Immature natural killer cell (primary cell): ENCODE measurements at regions not wholly inside any gene's neighbourhood (a gene's known extent, or its start where the extent isn't known, plus 50 kb on each side); places are given as distances from the start of the nearest gene placed in this dataset.
A peak's percentile ranks its signal among the peaks of the same experiment; 100 is the strongest.

Experiments
- DNase-seq, 3 donors: peaks; one replicate each; pipeline ENCODE4 v3.0.0; 2022; ENCODE audit warnings: mixed read lengths in 1 of 3
- H3K27ac Mint-ChIP-seq, 6 donors: one replicate each; pipeline ENCODE4 v1.8.0; 2020; ENCODE audit warnings: mixed read lengths in 6 of 6, mild to moderate bottlenecking in 5 of 6, inconsistent platforms in 4 of 6, moderate library complexity in 3 of 6
- H3K27me3 Mint-ChIP-seq, 3 donors: one replicate each; pipeline ENCODE4 v1.8.0; 2020 to 2021; ENCODE audit warnings: low read depth in 3 of 3, mild to moderate bottlenecking in 3 of 3, mixed read lengths in 3 of 3, moderate library complexity in 3 of 3, inconsistent platforms in 1 of 3
- H3K36me3 Mint-ChIP-seq, 3 donors: one replicate each; pipeline ENCODE4 v1.8.0; 2020; ENCODE audit warnings: mixed read lengths in 3 of 3, inconsistent platforms in 2 of 3, mild to moderate bottlenecking in 2 of 3
- H3K4me1 Mint-ChIP-seq, 2 donors: one replicate each; pipeline ENCODE4 v1.8.0; 2020; ENCODE audit warnings: inconsistent platforms in 2 of 2, mild to moderate bottlenecking in 2 of 2, mixed read lengths in 2 of 2, moderate library complexity in 1 of 2
- H3K4me3 Mint-ChIP-seq, 5 donors: one replicate each; pipeline ENCODE4 v1.8.0; 2020; ENCODE audit warnings: mild to moderate bottlenecking in 5 of 5, mixed read lengths in 5 of 5, inconsistent platforms in 3 of 5, moderate library complexity in 3 of 5
- H3K9me3 Mint-ChIP-seq, 6 donors: one replicate each; pipeline ENCODE4 v1.8.0; 2020; ENCODE audit warnings: mild to moderate bottlenecking in 6 of 6, mixed read lengths in 6 of 6, inconsistent platforms in 4 of 6, moderate library complexity in 3 of 6

DNA sequence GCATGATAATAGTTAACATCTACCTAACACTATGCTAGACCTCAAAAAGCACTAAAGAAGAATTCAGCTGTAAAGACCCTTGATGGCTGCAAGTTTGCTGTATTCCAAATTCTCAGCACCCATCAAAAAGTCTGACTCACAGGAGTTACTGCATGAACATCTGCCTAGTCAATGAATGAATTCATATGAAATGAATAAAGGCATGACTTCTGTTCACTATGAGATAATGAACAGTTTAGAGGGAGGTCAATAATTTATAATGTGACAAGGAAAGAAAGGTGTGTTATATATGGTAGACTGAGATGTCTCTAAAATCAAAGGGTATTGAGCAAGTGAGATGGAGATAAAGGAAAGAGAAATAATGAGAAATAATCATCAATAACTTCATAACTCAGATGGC, 508.2 kb upstream of the TGFBR2 start:
- Mint-ChIP-seq H3K36me3 (no peaks in the 10 kb centered on the region), H3K9me3 (peaks cover 0 to 5% (median 0%) of the 10 kb centered on the region in 6 donors), H3K27me3 (no peaks in the 10 kb centered on the region), H3K4me1 (no peaks in the 10 kb centered on the region), H3K4me3 (no peak overlapping the region), H3K27ac (no peak overlapping the region)
- no peak for DNase-seq

DNA sequence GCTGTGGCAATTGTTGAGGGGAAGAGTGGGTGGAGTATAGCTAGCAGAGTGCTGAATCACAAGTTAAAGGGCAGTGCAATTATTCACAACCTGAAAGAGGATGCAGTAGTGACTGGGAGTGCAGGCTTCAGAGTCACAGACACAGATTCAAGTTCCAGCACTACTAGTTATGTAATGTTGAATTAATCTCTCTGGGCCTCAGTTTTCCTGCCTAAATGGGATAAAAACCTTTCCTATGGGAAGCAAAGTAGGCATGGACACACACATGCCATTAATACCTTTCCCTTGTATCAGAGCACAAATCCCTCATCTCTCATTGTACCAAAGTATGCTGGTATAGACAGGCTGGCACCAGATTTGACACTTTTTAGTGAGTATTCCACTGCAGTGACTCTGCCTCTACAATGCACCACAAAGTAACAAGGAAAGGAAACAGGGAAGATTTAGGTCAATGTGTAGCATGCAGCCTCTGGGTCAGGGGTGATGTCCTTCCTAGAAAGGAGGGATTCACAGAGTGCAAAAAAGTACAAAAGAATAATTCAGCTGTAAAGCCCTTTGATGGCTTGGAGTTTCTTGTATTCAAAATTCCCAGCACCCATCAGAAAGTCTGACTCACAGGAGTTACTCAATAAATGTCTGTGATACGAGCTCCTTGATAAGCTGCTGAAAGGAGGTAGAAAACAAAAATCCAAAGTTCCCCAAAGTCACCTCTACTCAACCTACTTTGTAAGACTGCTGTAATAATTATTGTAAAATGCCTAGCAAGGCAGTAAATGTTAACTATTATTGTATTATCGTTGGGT, 507.5 kb upstream of the TGFBR2 start:
- H3K9me3 Mint-ChIP-seq = peaks cover 0 to 5% (median 0%) of the 10 kb centered on the region in 6 donors
- no peaks in the 10 kb centered on the region for H3K27me3 Mint-ChIP-seq
- H3K36me3 Mint-ChIP-seq = no peaks in the 10 kb centered on the region
- H3K4me3 Mint-ChIP-seq = no peak overlapping the region
- DNase-seq = no peak
- H3K27ac Mint-ChIP-seq = no peak overlapping the region
- no peaks in the 10 kb centered on the region for H3K4me1 Mint-ChIP-seq

DNA sequence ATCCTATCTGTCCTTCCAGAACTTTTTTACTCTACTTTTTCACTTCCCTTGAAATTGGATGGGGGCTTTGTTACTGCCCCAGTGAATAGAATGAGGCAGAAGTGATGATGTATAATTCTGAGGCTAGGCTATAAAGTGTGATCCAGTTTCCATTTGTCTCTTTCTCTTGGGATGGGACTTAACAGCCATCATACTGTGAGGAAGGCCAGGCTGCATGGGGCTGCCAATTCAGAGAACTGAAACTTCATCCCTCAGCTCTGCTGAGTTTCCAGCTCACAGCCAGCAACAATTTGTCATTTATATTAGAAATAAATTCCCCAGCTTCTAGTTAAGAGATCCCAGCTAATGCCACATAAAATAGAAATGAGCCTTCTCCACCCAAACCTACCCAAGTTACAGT, 504.0 kb upstream of the TGFBR2 start:
- no peak for DNase-seq
- no peak overlapping the region for H3K4me3 Mint-ChIP-seq
- H3K4me1 Mint-ChIP-seq = no peaks in the 10 kb centered on the region
- H3K27me3 Mint-ChIP-seq = peaks cover 0 to 7% (median 2%) of the 10 kb centered on the region in 3 donors
- no peak overlapping the region for H3K27ac Mint-ChIP-seq
- H3K9me3 Mint-ChIP-seq = peaks cover 0 to 3% (median 0%) of the 10 kb centered on the region in 6 donors
- H3K36me3 Mint-ChIP-seq = no peaks in the 10 kb centered on the region

DNA sequence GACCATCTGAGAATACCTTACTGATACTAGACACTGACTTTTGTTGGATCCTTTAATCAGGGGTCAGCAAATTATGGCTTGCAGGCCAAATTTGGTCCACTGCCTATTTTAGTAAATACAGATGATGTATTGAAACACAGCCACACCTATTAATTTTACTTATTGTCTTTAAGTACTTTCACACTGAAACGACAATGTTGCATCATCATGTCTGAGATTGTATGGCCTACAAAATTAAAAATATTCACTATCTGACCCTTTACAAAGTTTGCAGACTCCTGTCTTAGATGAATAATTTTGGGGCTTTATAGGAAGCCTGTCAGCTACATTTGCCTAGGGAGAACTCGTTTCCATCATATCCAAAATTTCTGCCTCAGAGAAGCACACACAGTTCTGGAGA, 503.2 kb upstream of the TGFBR2 start:
- Mint-ChIP-seq H3K27ac (no peak overlapping the region), H3K9me3 (peaks cover 0 to 2% (median 0%) of the 10 kb centered on the region in 6 donors), H3K27me3 (peaks cover 0 to 7% (median 2%) of the 10 kb centered on the region in 3 donors), H3K4me1 (no peaks in the 10 kb centered on the region), H3K4me3 (no peak overlapping the region), H3K36me3 (no peaks in the 10 kb centered on the region)
- DNase-seq = no peak

DNA sequence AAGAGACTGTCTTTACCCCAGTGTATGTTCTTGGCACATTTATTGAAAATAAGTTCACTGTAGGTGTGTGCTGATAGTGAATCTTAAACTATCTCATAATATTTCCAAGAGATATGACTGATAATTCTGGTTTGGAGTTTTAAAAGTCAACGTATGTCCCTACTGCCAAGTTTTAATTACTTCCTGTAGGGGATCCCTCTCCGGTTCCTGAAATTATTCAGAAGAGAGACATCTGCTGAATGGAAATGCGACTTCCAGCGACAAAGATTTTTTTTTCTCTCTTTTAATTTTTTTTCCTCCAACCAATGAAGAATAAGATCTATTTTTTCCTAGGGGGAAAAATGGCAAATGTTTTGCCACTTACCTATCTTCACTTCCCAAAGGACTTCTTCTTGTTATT, 498.9 kb upstream of the TGFBR2 start:
- Mint-ChIP-seq H3K27ac (no peak overlapping the region), H3K9me3 (no peaks in the 10 kb centered on the region)

DNA sequence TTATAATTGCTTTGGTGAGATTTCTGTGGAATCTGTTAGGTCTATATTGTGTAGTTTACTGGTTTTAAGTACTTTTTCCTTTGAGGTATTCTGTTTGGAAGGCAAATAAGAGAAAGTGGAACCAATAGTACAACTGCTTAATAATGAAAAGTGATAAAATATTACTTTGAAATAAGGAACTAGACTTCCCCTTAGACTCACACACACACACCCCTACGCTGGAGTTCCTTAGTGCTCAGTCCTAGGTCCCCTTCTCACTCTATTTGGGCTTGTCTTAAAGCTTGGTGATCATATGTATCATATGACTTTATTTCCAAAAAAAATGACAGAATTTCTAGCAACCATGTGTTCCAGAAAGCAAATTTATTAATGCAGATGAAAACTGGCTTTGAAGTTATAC, 494.0 kb upstream of the TGFBR2 start:
- no peak overlapping the region for H3K27ac Mint-ChIP-seq
- no peaks in the 10 kb centered on the region for H3K36me3 Mint-ChIP-seq
- no peak overlapping the region for H3K4me3 Mint-ChIP-seq
- no peaks in the 10 kb centered on the region for H3K4me1 Mint-ChIP-seq
- no peaks in the 10 kb centered on the region for H3K27me3 Mint-ChIP-seq
- no peaks in the 10 kb centered on the region for H3K9me3 Mint-ChIP-seq
- DNase-seq = no peak

More for the DNA sequence above, 498.9 kb upstream of the TGFBR2 start:
- Mint-ChIP-seq H3K4me3 (no peak overlapping the region), H3K4me1 (no peaks in the 10 kb centered on the region), H3K36me3 (no peaks in the 10 kb centered on the region), H3K27me3 (peaks cover 0 to 7% (median 2%) of the 10 kb centered on the region in 3 donors)
- no peak for DNase-seq

DNA sequence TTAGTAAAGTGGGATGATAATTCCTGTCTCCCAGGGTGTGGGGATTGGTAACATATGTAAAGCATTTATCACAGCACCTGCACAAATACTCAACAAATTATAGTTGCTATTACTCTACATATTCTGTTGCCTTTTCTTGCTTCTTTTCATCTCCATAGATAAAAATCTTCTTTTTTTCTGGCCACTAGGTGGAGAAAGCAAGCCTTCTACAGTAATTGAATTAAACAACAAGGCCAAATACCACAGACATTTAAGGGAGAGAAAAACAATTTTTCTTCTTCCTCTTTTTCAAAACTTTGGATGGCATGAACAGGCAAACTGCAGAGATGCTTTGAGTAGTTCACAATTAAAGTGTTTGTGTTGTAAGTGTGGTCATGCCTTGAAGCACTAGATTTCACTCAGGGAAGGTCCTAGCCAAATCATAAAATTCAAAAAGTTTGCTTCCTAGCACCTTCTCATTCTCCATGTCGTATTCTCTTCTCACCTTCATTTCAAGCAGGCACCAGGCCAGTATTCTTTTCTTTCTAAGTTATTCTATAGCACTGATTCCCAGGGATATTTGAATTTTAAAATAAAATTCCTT, 493.4 kb upstream of the TGFBR2 start:
- Mint-ChIP-seq H3K4me3 (no peak overlapping the region), H3K9me3 (no peaks in the 10 kb centered on the region), H3K36me3 (no peaks in the 10 kb centered on the region), H3K4me1 (no peaks in the 10 kb centered on the region), H3K27ac (no peak overlapping the region), H3K27me3 (no peaks in the 10 kb centered on the region)
- peak in 2 of 3 donors; percentile 4 to 16 for DNase-seq

DNA sequence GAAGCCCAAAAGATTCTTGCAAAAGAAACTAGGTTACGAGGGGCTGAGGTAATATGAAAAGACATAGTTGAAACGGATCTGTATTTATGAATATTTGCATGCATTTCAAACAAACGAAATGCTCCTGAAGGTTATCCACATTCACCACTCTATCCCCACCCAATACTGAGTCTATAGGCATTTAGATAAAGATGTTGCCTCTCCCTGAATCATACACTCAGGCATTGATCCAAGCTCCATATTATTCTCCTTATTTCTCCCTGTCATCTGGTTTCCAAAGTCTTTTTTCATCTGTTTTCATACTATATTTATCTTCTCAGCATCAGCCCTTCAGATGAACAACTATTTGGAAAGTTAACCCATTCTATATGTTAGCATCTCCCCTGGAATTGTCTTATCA, 492.5 kb upstream of the TGFBR2 start:
- Mint-ChIP-seq H3K27me3 (no peaks in the 10 kb centered on the region), H3K9me3 (no peaks in the 10 kb centered on the region), H3K4me3 (no peak overlapping the region), H3K27ac (no peak overlapping the region), H3K4me1 (no peaks in the 10 kb centered on the region), H3K36me3 (no peaks in the 10 kb centered on the region)
- no peak for DNase-seq

DNA sequence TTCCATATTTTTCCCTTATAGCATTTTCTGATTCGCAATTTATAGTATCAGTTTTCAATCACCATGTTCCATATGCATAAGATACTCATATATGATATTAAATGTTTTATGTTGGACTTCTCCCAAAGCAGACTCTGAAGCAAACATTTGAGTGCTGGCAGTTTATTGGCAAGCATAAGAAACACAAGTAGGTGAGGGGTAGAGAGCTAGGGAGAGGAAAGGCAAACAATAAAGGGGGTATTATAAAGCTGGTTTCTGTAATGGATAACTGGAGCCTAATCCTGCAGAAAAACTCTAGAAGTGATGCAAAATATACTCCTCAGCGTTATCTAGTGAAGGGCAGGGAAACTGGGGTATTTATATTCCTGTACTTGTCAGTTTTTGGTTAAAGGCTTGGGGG, 491.5 kb upstream of the TGFBR2 start:
- DNase-seq = no peak
- no peak overlapping the region for H3K4me3 Mint-ChIP-seq
- H3K27ac Mint-ChIP-seq = no peak overlapping the region
- H3K27me3 Mint-ChIP-seq = no peaks in the 10 kb centered on the region
- no peaks in the 10 kb centered on the region for H3K4me1 Mint-ChIP-seq
- H3K9me3 Mint-ChIP-seq = no peaks in the 10 kb centered on the region
- no peaks in the 10 kb centered on the region for H3K36me3 Mint-ChIP-seq

DNA sequence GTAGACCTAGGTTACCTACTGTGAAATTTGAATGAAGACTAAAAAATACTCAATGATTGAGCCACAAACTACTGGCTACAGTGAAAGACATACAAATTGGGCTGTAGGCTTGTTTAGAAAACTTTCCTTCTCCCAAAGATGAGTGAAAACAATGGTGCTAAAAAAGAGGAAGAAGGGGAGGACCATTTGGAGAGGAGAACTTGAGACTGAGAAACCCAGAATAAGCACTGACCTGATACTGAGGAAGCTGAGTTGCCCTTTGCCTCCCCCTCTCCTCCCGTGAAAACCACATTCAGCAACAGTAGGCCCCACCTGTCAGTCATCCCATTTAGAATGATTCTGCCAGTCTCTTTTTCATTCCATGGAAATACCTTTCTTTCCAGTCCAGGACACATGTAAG, 484.0 kb upstream of the TGFBR2 start:
- H3K4me1 Mint-ChIP-seq = no peaks in the 10 kb centered on the region
- no peak overlapping the region for H3K4me3 Mint-ChIP-seq

DNA sequence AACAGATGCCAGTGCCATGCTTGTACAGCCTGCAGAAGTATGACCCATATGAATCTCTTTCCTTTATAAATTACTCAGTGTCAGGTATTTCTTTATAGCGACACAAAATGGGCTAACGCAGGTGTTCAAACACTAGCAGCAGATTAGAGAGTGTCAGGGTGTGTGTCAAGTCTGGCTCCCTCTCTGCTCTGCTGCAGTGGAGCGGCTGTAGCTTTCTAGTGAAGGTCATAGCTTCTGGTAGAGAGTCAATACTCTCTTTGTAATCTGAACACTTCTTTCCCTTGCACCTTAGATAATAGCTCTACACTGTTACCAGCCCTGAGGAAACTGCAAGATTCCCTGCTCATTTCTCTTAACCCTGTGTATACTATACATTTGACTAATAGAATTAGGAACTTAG, 483.2 kb upstream of the TGFBR2 start:
- H3K4me3 Mint-ChIP-seq = no peak overlapping the region
- peaks cover 0 to 7% (median under 1%) of the 10 kb centered on the region in 6 donors for H3K9me3 Mint-ChIP-seq
- H3K27me3 Mint-ChIP-seq = peaks cover 0 to 4% (median 2%) of the 10 kb centered on the region in 3 donors
- no peaks in the 10 kb centered on the region for H3K36me3 Mint-ChIP-seq
- no peak for DNase-seq
- H3K4me1 Mint-ChIP-seq = no peaks in the 10 kb centered on the region
- H3K27ac Mint-ChIP-seq = no peak overlapping the region

More for the DNA sequence above, 484.0 kb upstream of the TGFBR2 start:
- DNase-seq = no peak
- Mint-ChIP-seq H3K27me3 (peaks cover 0 to 4% (median 2%) of the 10 kb centered on the region in 3 donors), H3K27ac (no peak overlapping the region), H3K36me3 (no peaks in the 10 kb centered on the region), H3K9me3 (peaks cover 0 to 7% (median 0%) of the 10 kb centered on the region in 6 donors)

DNA sequence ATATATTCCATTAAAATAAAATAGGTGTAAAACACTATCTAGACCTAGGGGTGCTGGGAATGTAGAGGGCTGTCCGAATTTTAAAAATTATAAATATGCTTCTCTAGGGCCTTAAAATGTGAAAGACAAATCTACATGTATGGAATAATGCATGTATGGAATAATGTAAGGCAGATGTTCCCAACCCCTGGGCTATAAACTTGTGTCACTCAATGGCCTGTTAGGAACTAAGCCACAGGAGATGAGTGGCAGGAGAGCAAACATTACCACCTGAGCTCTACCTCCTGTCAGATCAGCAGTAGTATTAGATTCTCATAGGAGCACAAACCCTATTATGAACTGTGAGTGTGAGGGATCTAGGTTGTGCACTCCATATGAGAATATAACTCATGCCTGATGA, 482.6 kb upstream of the TGFBR2 start:
- Mint-ChIP-seq H3K36me3 (no peaks in the 10 kb centered on the region), H3K27ac (no peak overlapping the region)

DNA sequence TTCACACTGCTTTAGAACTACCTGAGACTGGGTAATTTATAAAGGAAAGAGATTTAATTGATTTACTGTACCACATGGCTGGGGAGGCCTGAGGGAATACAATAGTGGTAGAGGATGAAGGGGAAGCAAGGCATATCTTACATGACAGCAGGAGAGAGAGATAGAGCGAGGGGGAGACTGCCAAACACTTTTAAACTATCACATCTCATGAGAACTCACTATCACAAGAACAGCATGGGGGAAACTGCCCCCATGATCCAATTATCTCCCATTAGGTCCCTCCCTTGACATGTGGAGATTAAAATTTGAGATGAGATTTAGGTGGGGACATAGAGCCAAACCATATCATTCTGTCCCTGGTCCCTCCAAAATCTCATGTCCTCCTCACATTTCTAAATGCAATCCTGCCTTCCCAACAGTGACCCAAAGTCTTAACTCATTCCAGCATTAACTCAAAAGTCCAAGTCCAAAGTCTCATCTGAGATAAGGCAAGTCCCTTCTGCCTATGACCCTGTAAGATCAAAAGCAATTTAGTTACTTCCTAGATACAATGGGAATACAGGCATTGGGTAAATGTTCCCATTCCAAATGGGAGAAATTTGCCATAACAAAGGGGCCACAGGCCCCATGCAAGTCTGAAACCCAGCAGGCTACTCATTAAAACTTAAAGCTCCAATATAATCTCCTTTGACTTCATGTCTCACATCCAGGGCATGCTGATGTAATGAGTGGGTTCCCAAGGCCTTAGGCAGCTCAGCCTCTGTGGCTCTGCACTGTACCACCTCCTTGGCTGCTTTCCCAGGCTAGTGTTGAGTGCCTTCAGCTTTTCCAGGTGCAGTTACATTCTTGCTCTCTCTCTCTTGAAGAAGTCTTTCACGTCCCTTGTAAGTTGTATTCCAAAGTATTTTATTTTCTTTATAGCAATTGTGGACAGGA, 481.7 kb upstream of the TGFBR2 start:
- Mint-ChIP-seq H3K36me3 (no peaks in the 10 kb centered on the region), H3K9me3 (peaks cover 0 to 11% (median 2%) of the 10 kb centered on the region in 6 donors), H3K27ac (no peak overlapping the region), H3K4me3 (no peak overlapping the region), H3K27me3 (peaks cover 0 to 10% (median 2%) of the 10 kb centered on the region in 3 donors), H3K4me1 (no peaks in the 10 kb centered on the region)
- DNase-seq = no peak

More for the DNA sequence above, 482.6 kb upstream of the TGFBR2 start:
- Mint-ChIP-seq H3K4me1 (no peaks in the 10 kb centered on the region), H3K9me3 (peaks cover 0 to 11% (median 2%) of the 10 kb centered on the region in 6 donors), H3K27me3 (peaks cover 0 to 5% (median 2%) of the 10 kb centered on the region in 3 donors), H3K4me3 (no peak overlapping the region)
- no peak for DNase-seq

DNA sequence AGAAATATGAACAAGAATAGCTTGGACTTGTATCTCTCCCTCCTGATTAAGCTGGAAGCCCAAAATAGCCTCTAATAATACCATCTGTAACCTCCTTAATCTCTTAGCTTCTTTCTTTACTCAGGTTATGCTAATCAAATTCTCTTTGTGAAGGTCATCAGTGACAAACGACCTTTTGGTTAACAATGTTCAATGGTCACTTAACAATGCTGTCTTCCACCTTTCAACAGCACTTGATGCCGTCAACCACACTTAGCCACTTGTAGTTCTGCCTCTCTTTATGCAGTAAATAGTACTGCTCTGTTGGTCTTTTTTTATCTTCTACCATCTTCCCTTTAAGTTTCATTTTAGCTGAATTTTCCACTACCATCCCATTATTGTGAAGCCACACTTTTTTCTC, 476.6 kb upstream of the TGFBR2 start:
- Mint-ChIP-seq H3K27ac (no peak overlapping the region), H3K27me3 (peaks cover 0 to 15% (median 2%) of the 10 kb centered on the region in 3 donors), H3K9me3 (peaks cover 0 to 11% (median 2%) of the 10 kb centered on the region in 6 donors), H3K36me3 (no peaks in the 10 kb centered on the region), H3K4me3 (no peak overlapping the region), H3K4me1 (no peaks in the 10 kb centered on the region)
- DNase-seq = no peak
